Skeletal muscle tissue (tissue), 3 donors: ENCODE measurements at regions not wholly inside any gene's neighbourhood (a gene's known extent, or its start where the extent isn't known, plus 50 kb on each side); places are given as distances from the start of the nearest gene placed in this dataset.

Experiments used
- H3K27ac ChIP-seq: one replicate; pipeline ENCODE4 v1.7.0; 2013; ENCODE audit warnings: mild to moderate bottlenecking, low read depth, low read length, inconsistent platforms
- H3K27me3 ChIP-seq, 3 donors: one replicate each; pipeline ENCODE4 v1.7.0; 2013; ENCODE audit warnings: low read length in 3 of 3; ENCODE audit not compliant: control insufficient read depth in 3 of 3, insufficient read depth in 3 of 3
- H3K36me3 ChIP-seq, 3 donors: one replicate each; pipeline ENCODE4 v1.7.0; 2013; ENCODE audit warnings: low read length in 3 of 3; ENCODE audit not compliant: control insufficient read depth in 3 of 3, insufficient read depth in 3 of 3
- H3K4me1 ChIP-seq, 3 donors: one replicate each; pipeline ENCODE4 v1.7.0; 2013; ENCODE audit warnings: low read length in 3 of 3, mild to moderate bottlenecking in 3 of 3; ENCODE audit not compliant: control insufficient read depth in 3 of 3, insufficient read depth in 3 of 3
- H3K4me3 ChIP-seq, 3 donors: one replicate each; pipeline ENCODE4 v1.7.0; 2013; ENCODE audit warnings: low read length in 3 of 3
- H3K9ac ChIP-seq, 3 donors: one replicate each; pipeline ENCODE4 v1.7.0; 2013; ENCODE audit warnings: low read length in 3 of 3, mild to moderate bottlenecking in 3 of 3, moderate library complexity in 2 of 3, low read depth in 1 of 3
- H3K9me3 ChIP-seq, 3 donors: one replicate each; pipeline ENCODE4 v1.7.0; 2013; ENCODE audit warnings: low read length in 3 of 3; ENCODE audit not compliant: control insufficient read depth in 3 of 3
- donor health status: Osteomylitis.

- Histone ChIP-seq H3K9ac (no peak overlapping the region), H3K9me3 (no peaks in the 10 kb centered on the region), H3K27me3 (no peaks in the 10 kb centered on the region), H3K4me1 (no peaks in the 10 kb centered on the region), H3K27ac (no peak overlapping the region), H3K36me3 (no peaks in the 10 kb centered on the region), H3K4me3 (no peak overlapping the region)
Observed at GRCh38 chr3:24929521-24929920, 434.9 kb upstream of the THRB start.

DNA sequence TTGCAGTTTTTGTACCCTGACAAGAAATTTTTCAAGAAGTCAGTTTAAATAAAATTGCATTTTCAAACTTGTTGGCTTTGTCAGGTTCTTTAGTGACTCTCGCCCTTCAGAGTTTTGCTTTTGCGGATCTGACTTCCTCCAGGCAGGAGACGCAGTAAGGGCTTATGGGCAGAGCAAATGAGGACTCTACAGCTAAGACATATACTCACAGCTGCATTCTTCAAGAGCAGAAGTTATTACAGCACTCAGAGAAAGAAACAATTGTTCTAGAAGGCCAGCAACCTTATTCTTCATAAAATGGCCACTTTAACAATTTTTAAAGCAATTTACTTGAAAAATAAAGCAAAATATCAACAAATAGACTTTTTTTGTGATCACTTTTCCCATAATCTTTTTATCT lies 438.8 kb upstream of the THRB start:
- no peaks in the 10 kb centered on the region for H3K4me1 ChIP-seq
- no peak overlapping the region for H3K4me3 ChIP-seq
- no peaks in the 10 kb centered on the region for H3K9me3 ChIP-seq
- H3K27me3 ChIP-seq: no peaks in the 10 kb centered on the region
- H3K36me3 ChIP-seq: no peaks in the 10 kb centered on the region
- H3K27ac ChIP-seq: no peak overlapping the region
- H3K9ac ChIP-seq: no peak overlapping the region

DNA sequence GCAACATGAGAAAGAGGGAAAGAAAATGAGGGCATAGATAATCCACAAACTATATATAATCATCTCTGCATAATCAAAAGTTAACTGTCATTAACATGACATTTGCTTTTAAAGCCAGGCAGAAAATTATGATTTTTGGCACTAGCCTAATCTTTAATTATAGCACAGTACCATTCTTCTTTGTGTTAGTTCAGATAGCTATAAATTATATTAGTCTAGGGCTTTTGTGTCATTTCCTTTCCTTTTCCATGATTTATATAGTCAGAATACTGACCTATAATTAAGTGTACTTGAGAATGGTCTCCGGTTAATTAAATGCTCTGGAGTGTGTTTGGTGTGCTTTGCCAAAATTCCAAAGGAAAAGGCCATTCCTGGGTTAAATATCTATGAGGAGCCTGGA lies 441.9 kb upstream of the THRB start:
- Histone ChIP-seq H3K27ac (no peak overlapping the region), H3K27me3 (no peaks in the 10 kb centered on the region), H3K4me3 (no peak overlapping the region), H3K36me3 (no peaks in the 10 kb centered on the region), H3K9ac (no peak overlapping the region), H3K4me1 (no peaks in the 10 kb centered on the region), H3K9me3 (no peaks in the 10 kb centered on the region)

DNA sequence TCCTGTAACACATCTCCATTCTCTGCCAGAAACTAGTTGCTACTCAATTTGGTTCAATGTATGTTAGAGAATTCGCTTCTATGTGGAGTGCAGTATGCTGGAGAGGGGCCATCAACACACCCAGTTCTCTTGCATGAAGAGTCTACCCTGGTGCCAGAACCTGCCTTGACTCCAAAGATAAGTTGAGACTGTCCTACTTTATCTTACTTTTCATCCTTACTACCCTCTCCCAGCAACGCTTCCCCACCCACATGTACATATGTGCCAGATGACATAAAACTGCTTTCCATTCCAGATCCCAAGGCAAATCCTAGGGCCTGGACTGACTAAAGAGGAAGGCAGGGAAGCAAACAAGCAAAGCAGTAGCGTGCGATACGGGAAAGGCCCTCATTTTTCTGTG lies 442.6 kb upstream of the THRB start:
- Histone ChIP-seq H3K4me1 (no peaks in the 10 kb centered on the region), H3K27me3 (no peaks in the 10 kb centered on the region), H3K4me3 (no peak overlapping the region), H3K27ac (no peak overlapping the region), H3K9me3 (no peaks in the 10 kb centered on the region), H3K9ac (no peak overlapping the region), H3K36me3 (no peaks in the 10 kb centered on the region)

- H3K4me1 ChIP-seq: no peaks in the 10 kb centered on the region
- no peak overlapping the region for H3K27ac ChIP-seq
- no peaks in the 10 kb centered on the region for H3K9me3 ChIP-seq
- H3K4me3 ChIP-seq: no peak overlapping the region
- H3K27me3 ChIP-seq: no peaks in the 10 kb centered on the region
- no peaks in the 10 kb centered on the region for H3K36me3 ChIP-seq
- no peak overlapping the region for H3K9ac ChIP-seq
Observed at GRCh38 chr3:24937780-24938179, 443.1 kb upstream of the THRB start.

DNA sequence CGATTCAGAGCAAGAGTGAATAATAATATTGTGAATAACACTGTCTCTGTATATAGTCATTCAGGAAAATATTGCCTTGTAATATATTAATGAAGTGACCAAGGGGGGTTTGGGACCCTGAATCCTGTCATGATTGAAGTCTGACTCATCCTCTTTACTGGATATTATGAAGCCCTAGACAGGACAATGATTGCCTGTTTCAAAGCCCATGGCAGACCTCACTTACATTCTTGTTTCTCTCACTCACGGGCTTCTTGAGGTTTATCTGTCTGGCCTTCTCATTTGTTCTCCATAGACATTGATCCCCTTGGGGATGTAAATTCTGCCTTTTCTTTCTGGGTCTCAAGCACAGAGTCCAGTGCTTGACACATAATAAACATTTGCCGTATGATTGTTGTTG lies 449.3 kb upstream of the THRB start:
- no peaks in the 10 kb centered on the region for H3K27me3 ChIP-seq
- H3K4me1 ChIP-seq: no peaks in the 10 kb centered on the region
- H3K9me3 ChIP-seq: no peaks in the 10 kb centered on the region
- no peak overlapping the region for H3K9ac ChIP-seq
- no peak overlapping the region for H3K27ac ChIP-seq
- H3K4me3 ChIP-seq: no peak overlapping the region
- no peaks in the 10 kb centered on the region for H3K36me3 ChIP-seq

DNA sequence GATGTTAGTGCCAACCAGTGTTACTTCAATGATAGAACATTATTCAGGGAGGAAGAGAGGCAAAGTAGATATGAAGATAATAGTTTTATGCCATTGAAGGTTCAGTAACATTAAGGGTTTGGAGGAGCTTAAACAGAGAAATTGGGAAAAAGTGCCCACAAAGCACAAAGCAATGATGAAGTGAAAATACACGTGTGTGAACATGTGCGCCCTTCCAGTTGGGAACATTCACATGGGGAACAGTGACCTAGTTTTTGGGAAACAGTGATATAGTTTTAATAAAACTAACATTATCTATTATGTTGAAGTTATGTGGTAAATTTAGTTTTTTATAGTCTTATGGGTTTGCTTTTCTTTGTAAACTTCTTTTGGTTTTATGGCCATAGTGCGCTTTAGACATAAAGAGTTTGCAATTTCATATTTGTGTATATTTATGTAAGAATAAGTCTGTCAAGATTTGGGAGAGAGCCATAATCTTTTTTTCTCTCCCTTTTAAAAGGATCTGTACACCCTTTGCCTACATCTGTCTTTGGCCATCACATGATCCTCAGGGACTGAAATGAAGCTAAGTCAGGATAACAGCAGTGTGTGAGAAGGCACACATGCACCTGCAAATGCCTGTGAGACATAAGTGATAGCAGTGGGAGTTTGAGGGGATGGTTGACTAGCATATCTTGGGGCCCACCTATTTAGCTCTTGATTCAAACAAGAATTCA lies 450.3 kb upstream of the THRB start:
- H3K4me3 ChIP-seq: no peak overlapping the region
- no peaks in the 10 kb centered on the region for H3K4me1 ChIP-seq

GRCh38 chr3:24945563-24945962 lies 450.9 kb upstream of the THRB start:
- no peak overlapping the region for H3K9ac ChIP-seq
- H3K4me3 ChIP-seq: no peak overlapping the region
- no peak overlapping the region for H3K27ac ChIP-seq
- H3K27me3 ChIP-seq: no peaks in the 10 kb centered on the region
- H3K4me1 ChIP-seq: no peaks in the 10 kb centered on the region
- H3K36me3 ChIP-seq: no peaks in the 10 kb centered on the region
- H3K9me3 ChIP-seq: no peaks in the 10 kb centered on the region

More for the DNA sequence above, 450.3 kb upstream of the THRB start:
- Histone ChIP-seq H3K9me3 (no peaks in the 10 kb centered on the region), H3K9ac (no peak overlapping the region), H3K36me3 (no peaks in the 10 kb centered on the region), H3K27me3 (no peaks in the 10 kb centered on the region), H3K27ac (no peak overlapping the region)

DNA sequence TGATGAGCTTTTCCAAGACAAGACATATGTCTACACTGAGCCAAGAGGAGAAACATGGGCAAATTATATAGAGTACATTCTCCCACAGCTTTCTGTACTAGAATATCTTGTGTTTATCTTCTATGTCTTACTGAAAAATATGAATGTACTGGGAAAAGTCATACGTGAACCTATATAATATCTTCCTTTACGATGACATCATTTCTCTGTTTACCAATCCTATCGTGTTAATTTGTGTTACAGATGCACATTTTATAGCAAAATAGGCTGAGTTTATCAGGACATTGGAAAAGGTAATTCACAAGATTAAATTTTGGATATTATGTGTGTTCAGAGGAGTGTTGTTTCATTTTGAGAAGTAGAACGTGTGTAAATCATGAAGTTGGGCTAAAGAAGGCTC lies 452.5 kb upstream of the THRB start:
- H3K4me3 ChIP-seq: no peak overlapping the region
- H3K27ac ChIP-seq: no peak overlapping the region
- no peaks in the 10 kb centered on the region for H3K9me3 ChIP-seq
- H3K27me3 ChIP-seq: no peaks in the 10 kb centered on the region
- no peak overlapping the region for H3K9ac ChIP-seq
- no peaks in the 10 kb centered on the region for H3K36me3 ChIP-seq
- no peaks in the 10 kb centered on the region for H3K4me1 ChIP-seq

- Histone ChIP-seq H3K9me3 (no peaks in the 10 kb centered on the region), H3K9ac (no peak overlapping the region), H3K36me3 (no peaks in the 10 kb centered on the region), H3K27ac (no peak overlapping the region), H3K27me3 (no peaks in the 10 kb centered on the region), H3K4me3 (no peak overlapping the region), H3K4me1 (no peaks in the 10 kb centered on the region)
Observed at GRCh38 chr3:24951180-24951579, 456.5 kb upstream of the THRB start.
